CD8-positive, alpha-beta memory T cell (primary cell): ENCODE measurements at regions not wholly inside any gene's neighbourhood (a gene's known extent, or its start where the extent isn't known, plus 50 kb on each side); places are given as distances from the start of the nearest gene placed in this dataset.
"Not testable (repeated sequence)": the region's sequence is repeated elsewhere in the genome, so short reads cannot be mapped to it uniquely, and the experiment has no call there.

ENCODE experiments used
- CTCF ChIA-PET: fragments of 350-600 bp; sonication (Branson Sonifier 250); formaldehyde crosslinking; loops from one replicate; lab custom pipeline; 2021; ENCODE audit warnings: antibody characterized with exemption; lab: Charles Lee
- POLR2A ChIA-PET: fragments of 350-600 bp; sonication (Branson Sonifier 250); formaldehyde crosslinking; loops from one replicate; lab custom pipeline; 2021; ENCODE audit warnings: antibody characterized with exemption; lab: Charles Lee
- DNase-seq, 5 donors: peaks; one replicate each; pipeline versions ENCODE4 v3.0.0 to v3.0.0-alpha.2; 2020 to 2022; ENCODE audit warnings: mixed read lengths in 1 of 5
- H3K27ac ChIP-seq: one replicate; pipeline ENCODE4 v1.7.0; 2013; ENCODE audit warnings: low read depth, mild to moderate bottlenecking, low read length, moderate library complexity
- H3K27me3 ChIP-seq: 2 replicates; pipeline ENCODE4 v1.7.0; 2013; ENCODE audit warnings: low read length, mild to moderate bottlenecking; ENCODE audit not compliant: insufficient read depth, poor library complexity, severe bottlenecking
- H3K36me3 ChIP-seq: 2 replicates; pipeline ENCODE4 v1.7.0; 2013; ENCODE audit warnings: mild to moderate bottlenecking, low read length, moderate library complexity; ENCODE audit not compliant: insufficient read depth
- H3K4me1 ChIP-seq: 2 replicates; pipeline ENCODE4 v1.7.0; 2013; ENCODE audit warnings: mild to moderate bottlenecking, low read length, moderate library complexity; ENCODE audit not compliant: insufficient read depth
- H3K4me3 ChIP-seq: 2 replicates; pipeline ENCODE4 v1.7.0; 2013; ENCODE audit warnings: mild to moderate bottlenecking, low read length
- H3K9me3 ChIP-seq: 2 replicates; pipeline ENCODE4 v1.7.0; 2013; ENCODE audit warnings: mild to moderate bottlenecking, low read length
- H3K27ac Mint-ChIP-seq, 8 donors: one replicate each; pipeline ENCODE4 v1.8.0; 2020 to 2021; ENCODE audit warnings: mixed read lengths in 8 of 8, mild to moderate bottlenecking in 6 of 8, inconsistent platforms in 3 of 8, moderate library complexity in 3 of 8
- H3K27me3 Mint-ChIP-seq, 2 donors: one replicate each; pipeline ENCODE4 v1.8.0; 2020 to 2021; ENCODE audit warnings: mixed read lengths in 2 of 2, mild to moderate bottlenecking in 1 of 2, moderate library complexity in 1 of 2
- H3K36me3 Mint-ChIP-seq, 3 donors: one replicate each; pipeline ENCODE4 v1.8.0; 2020 to 2021; ENCODE audit warnings: mixed read lengths in 3 of 3, inconsistent platforms in 1 of 3, mild to moderate bottlenecking in 1 of 3
- H3K4me1 Mint-ChIP-seq, 3 donors: one replicate each; pipeline ENCODE4 v1.8.0; 2020 to 2021; ENCODE audit warnings: mixed read lengths in 3 of 3, inconsistent platforms in 1 of 3, mild to moderate bottlenecking in 1 of 3
- H3K4me3 Mint-ChIP-seq, 7 donors: one replicate each; pipeline ENCODE4 v1.8.0; 2020 to 2021; ENCODE audit warnings: mixed read lengths in 7 of 7, mild to moderate bottlenecking in 6 of 7, moderate library complexity in 4 of 7, inconsistent platforms in 2 of 7
- H3K9me3 Mint-ChIP-seq, 5 donors: one replicate each; pipeline ENCODE4 v1.8.0; 2020 to 2022; ENCODE audit warnings: mixed read lengths in 5 of 5, mild to moderate bottlenecking in 3 of 5, moderate library complexity in 2 of 5, inconsistent platforms in 1 of 5

- H3K4me3 Mint-ChIP-seq, result not testable (repeated sequence)
These were observed 863.3 kb downstream of the TTLL7 start for GRCh38 chr1:83135524-83136157.

GRCh38 chr1:83134322-83135014 lies 864.5 kb downstream of the TTLL7 start:
- H3K27ac ChIP-seq, H3K4me1 Mint-ChIP-seq, H3K4me1 ChIP-seq, H3K27me3 ChIP-seq, H3K9me3 ChIP-seq, H3K36me3 Mint-ChIP-seq, H3K27me3 Mint-ChIP-seq, H3K4me3 ChIP-seq, DNase-seq, CTCF ChIA-PET, POLR2A ChIA-PET, H3K4me3 Mint-ChIP-seq, H3K36me3 ChIP-seq, H3K27ac Mint-ChIP-seq: not testable (repeated sequence)
- peaks cover 0 to 26% (median 4%) of the 10 kb centered on the region in 5 donors for H3K9me3 Mint-ChIP-seq

More at GRCh38 chr1:83135524-83136157, 863.3 kb downstream of the TTLL7 start:
- H3K4me1 Mint-ChIP-seq, POLR2A ChIA-PET, DNase-seq, H3K9me3 ChIP-seq, H3K27me3 Mint-ChIP-seq, H3K36me3 ChIP-seq, H3K27ac ChIP-seq, H3K27me3 ChIP-seq, H3K27ac Mint-ChIP-seq, H3K36me3 Mint-ChIP-seq, H3K4me3 ChIP-seq, H3K4me1 ChIP-seq, CTCF ChIA-PET: not testable (repeated sequence)
- H3K9me3 Mint-ChIP-seq, result peaks cover 1 to 19% (median 4%) of the 10 kb centered on the region in 5 donors

- Mint-ChIP-seq H3K9me3 (peaks cover 2 to 28% (median 5%) of the 10 kb centered on the region in 5 donors), H3K27me3 (no peaks in the 10 kb centered on the region), H3K36me3 (no peaks in the 10 kb centered on the region), H3K4me1 (no peaks in the 10 kb centered on the region), H3K27ac (no peak overlapping the region), H3K4me3 (no peak overlapping the region)
- ChIA-PET POLR2A (no interaction called here), CTCF (no interaction called here)
- Histone ChIP-seq H3K27me3 (no peaks in the 10 kb centered on the region), H3K27ac (no peak overlapping the region), H3K4me3 (no peak overlapping the region), H3K4me1 (no peaks in the 10 kb centered on the region), H3K9me3 (no peaks in the 10 kb centered on the region), H3K36me3 (no peaks in the 10 kb centered on the region)
- no peak for DNase-seq
These were observed 867.3 kb downstream of the TTLL7 start for GRCh38 chr1:83131692-83131955.

GRCh38 chr1:83130886-83131691 lies 867.8 kb downstream of the TTLL7 start:
- ChIA-PET CTCF (no interaction called here), POLR2A (no interaction called here)
- peaks cover 0 to 28% (median 7%) of the 10 kb centered on the region in 5 donors for H3K9me3 Mint-ChIP-seq
- Histone ChIP-seq H3K9me3 (no peaks in the 10 kb centered on the region), H3K4me1 (no peaks in the 10 kb centered on the region), H3K27ac (no peak overlapping the region), H3K27me3 (no peaks in the 10 kb centered on the region), H3K4me3 (no peak overlapping the region), H3K36me3 (no peaks in the 10 kb centered on the region)
- H3K27me3 Mint-ChIP-seq, result no peaks in the 10 kb centered on the region
- H3K4me1 Mint-ChIP-seq, result no peaks in the 10 kb centered on the region
- H3K4me3 Mint-ChIP-seq, result no peak overlapping the region
- DNase-seq, result no peak
- no peak overlapping the region for H3K27ac Mint-ChIP-seq
- H3K36me3 Mint-ChIP-seq, result no peaks in the 10 kb centered on the region

- Mint-ChIP-seq H3K27me3 (no peaks in the 10 kb centered on the region), H3K9me3 (peaks cover 3 to 31% (median 7%) of the 10 kb centered on the region in 5 donors), H3K27ac (no peak overlapping the region), H3K4me3 (no peak overlapping the region), H3K36me3 (no peaks in the 10 kb centered on the region), H3K4me1 (no peaks in the 10 kb centered on the region)
- ChIA-PET CTCF (no interaction called here), POLR2A (no interaction called here)
- Histone ChIP-seq H3K27ac (no peak overlapping the region), H3K4me3 (no peak overlapping the region), H3K27me3 (no peaks in the 10 kb centered on the region), H3K4me1 (no peaks in the 10 kb centered on the region), H3K36me3 (no peaks in the 10 kb centered on the region), H3K9me3 (no peaks in the 10 kb centered on the region)
- no peak for DNase-seq
These were observed 869.8 kb downstream of the TTLL7 start for GRCh38 chr1:83129107-83129506.

- POLR2A ChIA-PET, result no interaction called here
- Mint-ChIP-seq H3K4me3 (no peak overlapping the region), H3K9me3 (peaks cover 4 to 26% (median 8%) of the 10 kb centered on the region in 5 donors), H3K27ac (no peak overlapping the region), H3K36me3 (no peaks in the 10 kb centered on the region), H3K27me3 (no peaks in the 10 kb centered on the region), H3K4me1 (no peaks in the 10 kb centered on the region)
- Histone ChIP-seq H3K27ac (no peak overlapping the region), H3K36me3 (no peaks in the 10 kb centered on the region), H3K4me1 (no peaks in the 10 kb centered on the region), H3K27me3 (no peaks in the 10 kb centered on the region), H3K4me3 (no peak overlapping the region), H3K9me3 (no peaks in the 10 kb centered on the region)
- DNase-seq, result no peak
- CTCF ChIA-PET, result no interaction called here
These were observed 873.5 kb downstream of the TTLL7 start for GRCh38 chr1:83125456-83125855.

GRCh38 chr1:83123019-83123418 lies 875.9 kb downstream of the TTLL7 start:
- no peak overlapping the region for H3K27ac Mint-ChIP-seq
- H3K9me3 Mint-ChIP-seq, result peaks cover 0 to 11% (median 10%) of the 10 kb centered on the region in 5 donors
- no peak for DNase-seq
- Histone ChIP-seq H3K27me3 (no peaks in the 10 kb centered on the region), H3K36me3 (no peaks in the 10 kb centered on the region), H3K9me3 (no peaks in the 10 kb centered on the region), H3K4me3 (no peak overlapping the region), H3K4me1 (no peaks in the 10 kb centered on the region), H3K27ac (no peak overlapping the region)
- H3K27me3 Mint-ChIP-seq, result no peaks in the 10 kb centered on the region
- H3K4me1 Mint-ChIP-seq, result no peaks in the 10 kb centered on the region
- no peaks in the 10 kb centered on the region for H3K36me3 Mint-ChIP-seq
- POLR2A ChIA-PET, result no interaction called here
- H3K4me3 Mint-ChIP-seq, result no peak overlapping the region
- CTCF ChIA-PET, result no interaction called here

GRCh38 chr1:83118472-83118871 lies 880.5 kb downstream of the TTLL7 start:
- H3K27me3 Mint-ChIP-seq, result no peaks in the 10 kb centered on the region
- CTCF ChIA-PET, result no interaction called here

More at GRCh38 chr1:83118472-83118871, 880.5 kb downstream of the TTLL7 start:
- Mint-ChIP-seq H3K4me1 (no peaks in the 10 kb centered on the region), H3K27ac (no peak overlapping the region), H3K4me3 (no peak overlapping the region), H3K36me3 (no peaks in the 10 kb centered on the region), H3K9me3 (peaks cover 0 to 12% (median 8%) of the 10 kb centered on the region in 5 donors)
- DNase-seq, result no peak
- Histone ChIP-seq H3K27me3 (no peaks in the 10 kb centered on the region), H3K4me3 (no peak overlapping the region), H3K4me1 (no peaks in the 10 kb centered on the region), H3K27ac (no peak overlapping the region), H3K36me3 (no peaks in the 10 kb centered on the region), H3K9me3 (no peaks in the 10 kb centered on the region)
- POLR2A ChIA-PET, result no interaction called here
